Inflammatory macrophage treated with lipopolysaccharide for 4 hours (primary cell): ENCODE measurements at regions not wholly inside any gene's neighbourhood (a gene's known extent, or its start where the extent isn't known, plus 50 kb on each side); places are given as distances from the start of the nearest gene placed in this dataset.
A peak's percentile ranks its signal among the peaks of the same experiment; 100 is the strongest.

ENCODE experiments used
- DNase-seq: peaks from one replicate; pipeline ENCODE4 v3.0.0-alpha.2; 2020

DNA sequence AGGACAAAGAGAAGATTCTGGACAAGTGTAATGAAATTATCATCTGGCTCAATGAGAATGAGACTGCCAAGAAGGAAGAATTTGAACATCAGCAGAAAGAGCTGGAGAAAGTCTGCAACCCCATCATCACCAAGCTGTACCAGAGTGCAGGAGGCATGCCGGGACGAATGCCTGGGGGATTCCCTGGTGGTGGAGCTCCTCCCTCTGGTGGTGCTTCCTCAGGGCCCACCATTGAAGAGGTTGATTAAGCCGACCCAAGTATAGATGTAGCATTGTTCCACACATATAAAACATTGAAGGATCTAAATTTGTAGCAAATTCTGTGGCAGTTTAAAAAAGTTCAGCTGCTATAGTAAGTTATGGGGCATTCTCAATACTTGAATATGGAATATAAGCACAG is 174.3 kb upstream of the CCND2 start:
- DNase-seq, result no peak

- DNase-seq, result peak; percentile 56
These were observed 182.4 kb upstream of the CCND2 start for GRCh38 chr12:4091016-4091743.

DNA sequence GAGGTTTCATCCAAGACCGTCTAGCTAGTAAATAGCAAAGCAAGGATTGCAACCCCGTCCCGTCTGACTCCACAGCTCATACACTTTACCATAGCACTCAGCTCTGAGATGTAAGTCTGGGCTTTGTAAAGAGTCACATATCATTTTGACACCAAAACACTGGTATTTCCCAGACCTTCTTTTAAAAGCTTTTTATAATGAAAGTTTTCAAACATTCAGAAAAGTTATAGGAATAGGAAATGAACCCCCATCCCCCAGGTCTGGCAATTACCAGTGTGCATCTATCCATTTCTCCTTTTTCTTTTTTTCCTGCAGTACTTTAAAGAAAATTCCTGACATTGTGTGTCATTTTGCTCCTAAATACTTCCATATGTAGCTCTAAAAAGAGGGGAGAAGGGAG is 183.6 kb upstream of the CCND2 start:
- no peak for DNase-seq

- DNase-seq, result no peak
These were observed 184.4 kb upstream of the CCND2 start for GRCh38 chr12:4089121-4089606.

- DNase-seq, result no peak
These were observed 185.1 kb upstream of the CCND2 start for GRCh38 chr12:4088451-4088850.

DNA sequence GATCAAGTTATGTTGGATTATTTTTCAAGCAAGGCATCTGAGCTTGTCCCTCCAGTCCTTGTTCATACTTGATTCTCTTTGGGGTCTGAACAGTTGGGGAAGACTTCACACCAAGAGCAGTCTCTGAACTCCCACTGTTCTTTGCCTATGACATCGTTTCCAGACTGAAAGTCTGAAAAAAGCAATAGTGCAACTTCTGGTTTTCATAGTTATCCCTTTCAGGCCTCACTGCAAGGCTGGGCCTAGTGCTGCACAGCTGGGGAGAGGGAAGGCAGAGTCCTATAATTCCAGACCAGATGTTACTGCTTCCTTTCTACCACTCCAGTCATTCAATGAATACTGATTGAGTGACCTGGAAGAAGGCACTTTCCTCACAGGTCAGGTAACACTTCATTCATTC is 187.1 kb upstream of the CCND2 start:
- no peak for DNase-seq

GRCh38 chr12:4084573-4084972 is 189.0 kb upstream of the CCND2 start:
- DNase-seq, result no peak

- DNase-seq, result no peak
These were observed 190.7 kb upstream of the CCND2 start for GRCh38 chr12:4082809-4083403.

DNA sequence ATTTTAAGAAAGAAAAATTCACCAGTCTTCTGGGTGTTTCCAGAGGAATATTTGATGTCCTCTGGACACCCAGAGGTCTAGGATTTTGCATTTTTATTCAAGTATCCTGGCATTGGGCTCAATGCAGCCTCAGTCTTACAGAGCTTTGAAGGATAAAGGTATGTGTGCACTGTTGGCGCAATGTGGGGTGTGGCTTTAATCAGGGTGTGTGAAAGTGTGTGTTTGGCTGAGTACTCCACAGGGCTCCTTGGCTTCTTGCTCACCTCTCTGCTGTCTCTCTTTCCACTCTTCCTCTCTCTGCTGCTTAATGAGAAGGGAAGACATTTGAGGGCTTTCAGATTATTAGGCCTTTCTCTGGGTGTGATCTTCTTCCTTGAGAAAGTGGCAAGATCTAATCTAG is 193.3 kb upstream of the CCND2 start:
- DNase-seq, result no peak

DNA sequence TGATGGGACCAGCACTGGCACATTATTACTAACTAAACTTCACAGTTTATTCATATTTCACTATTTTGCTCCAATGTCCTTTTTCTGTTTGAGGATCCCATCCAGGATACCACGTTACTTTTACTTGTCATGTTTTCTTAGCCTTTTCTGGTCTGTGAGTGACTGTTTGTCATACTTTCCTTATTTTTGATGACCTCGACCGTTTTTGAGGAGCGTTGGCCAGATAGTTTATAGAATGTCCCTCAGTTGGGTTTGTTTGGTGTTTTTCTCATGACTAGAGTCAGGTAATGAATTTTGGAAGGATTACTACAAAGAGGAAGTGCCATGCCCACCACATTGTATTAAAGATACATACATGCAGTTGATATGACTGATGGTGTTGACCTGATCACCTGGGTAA is 199.4 kb upstream of the CCND2 start:
- no peak for DNase-seq

DNA sequence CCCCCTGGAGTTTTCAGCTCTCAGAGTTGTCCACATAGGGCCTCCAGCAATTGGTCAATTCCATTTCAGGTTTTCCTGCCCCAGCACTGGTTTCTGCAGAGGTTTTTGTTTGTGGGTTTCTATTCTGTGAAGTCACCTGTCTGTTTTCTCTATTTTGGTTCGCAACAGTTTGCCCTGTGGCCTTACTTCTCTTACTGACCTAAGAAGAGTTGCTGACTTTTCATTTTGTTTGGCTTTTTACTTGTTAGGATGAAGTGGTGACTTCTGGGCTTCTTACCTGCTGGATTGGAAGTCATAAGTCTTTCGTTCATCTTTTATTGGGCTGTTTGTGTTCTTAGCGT is 196.4 kb upstream of the PARP11 start:
- no peak for DNase-seq

DNA sequence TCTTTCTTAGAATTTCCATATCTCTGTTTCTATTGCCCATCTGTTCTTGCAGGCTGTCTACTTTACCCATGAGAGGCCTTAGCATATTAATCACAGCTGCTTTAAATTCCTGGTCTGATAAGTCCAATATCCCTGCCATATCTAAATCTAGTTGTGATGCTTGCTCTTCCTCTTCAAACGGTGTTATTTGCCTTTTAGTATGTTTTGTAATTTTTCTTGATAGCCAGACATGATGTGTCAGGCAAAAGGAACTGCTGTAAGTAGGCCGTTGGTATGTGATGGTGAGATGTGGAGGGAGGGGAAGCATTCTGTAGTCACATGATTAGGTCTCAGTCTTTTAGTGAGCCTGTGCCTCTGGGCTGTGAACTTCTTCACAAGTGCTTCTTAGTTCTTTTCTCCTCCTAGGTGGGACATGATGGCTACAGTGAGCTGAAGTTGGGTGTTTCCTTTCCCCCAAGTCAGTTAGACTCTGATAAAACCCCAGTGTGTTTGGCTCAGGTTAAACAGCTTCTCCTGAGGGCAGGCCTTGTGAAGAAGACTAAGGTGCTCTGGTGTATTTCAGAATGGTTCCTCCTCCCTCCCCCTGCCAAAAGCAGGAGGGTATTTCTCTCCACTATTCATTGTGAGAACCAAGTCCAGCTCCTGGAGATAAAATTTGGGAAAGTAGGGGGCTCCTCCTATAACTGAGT is 195.9 kb upstream of the PARP11 start:
- peak; percentile 3 for DNase-seq

- DNase-seq, result no peak
These were observed 190.8 kb upstream of the PARP11 start for GRCh38 chr12:4064008-4064407.

GRCh38 chr12:4059898-4060568 is 186.8 kb upstream of the PARP11 start:
- DNase-seq, result no peak

- no peak for DNase-seq
These were observed 184.0 kb upstream of the PARP11 start for GRCh38 chr12:4056910-4057845.

DNA sequence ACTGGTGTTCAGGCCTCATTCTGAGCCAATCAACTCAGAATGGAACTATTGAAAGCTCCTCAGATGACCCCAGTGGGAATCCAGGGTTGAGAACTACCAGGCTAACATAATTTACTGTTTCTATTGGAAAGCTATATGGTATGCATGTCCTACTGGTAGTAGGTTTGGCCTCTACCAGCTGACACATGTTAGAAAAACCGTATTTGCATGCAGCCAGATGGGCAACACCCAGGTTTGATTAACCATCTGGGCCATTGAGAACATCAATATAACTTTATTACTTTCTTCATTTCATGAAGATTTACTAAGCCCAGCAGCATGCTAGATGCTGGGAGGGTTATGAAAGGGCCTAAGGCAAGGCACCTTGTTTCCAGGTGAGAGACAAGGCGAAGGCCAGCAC is 181.4 kb upstream of the PARP11 start:
- DNase-seq, result no peak

DNA sequence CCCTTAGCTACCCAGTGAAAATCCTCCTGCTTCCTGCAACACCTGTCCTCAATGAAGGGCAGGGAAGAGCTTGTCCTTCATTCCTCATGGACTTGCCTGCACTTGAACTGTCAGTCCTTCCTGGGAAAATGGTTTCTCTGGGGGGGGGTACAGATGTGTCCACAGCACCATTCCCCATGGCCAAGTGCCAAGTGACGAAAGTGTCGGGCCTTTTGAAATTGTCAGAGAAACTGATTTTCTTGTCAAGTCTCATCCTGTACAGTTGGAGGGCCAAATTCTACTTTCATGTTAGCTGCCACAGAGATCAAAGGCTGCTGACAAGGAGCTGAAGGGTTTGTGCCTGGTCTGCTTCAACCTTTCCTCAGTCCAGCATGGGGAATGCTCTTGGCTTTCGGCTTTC is 179.5 kb upstream of the PARP11 start:
- DNase-seq, result no peak

DNA sequence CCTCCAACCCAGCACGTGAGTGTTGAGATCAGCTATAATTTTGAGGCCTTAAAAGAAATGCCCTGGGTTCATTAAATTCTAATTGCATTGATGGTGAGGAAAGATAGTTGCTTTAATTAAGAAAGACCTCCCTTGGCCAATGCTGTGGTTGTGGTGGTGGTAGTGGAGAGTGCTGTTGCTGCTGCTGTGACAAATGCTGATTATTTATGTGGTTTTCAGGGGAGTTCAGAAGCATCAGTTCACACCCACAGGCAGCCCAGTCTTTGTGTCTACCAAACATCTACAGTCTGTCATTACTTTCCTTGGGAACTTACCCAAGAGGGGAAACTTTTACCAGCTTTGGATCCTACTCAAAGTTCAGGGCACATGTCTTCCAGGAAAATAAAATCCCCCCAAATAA is 178.4 kb upstream of the PARP11 start:
- DNase-seq, result no peak

DNA sequence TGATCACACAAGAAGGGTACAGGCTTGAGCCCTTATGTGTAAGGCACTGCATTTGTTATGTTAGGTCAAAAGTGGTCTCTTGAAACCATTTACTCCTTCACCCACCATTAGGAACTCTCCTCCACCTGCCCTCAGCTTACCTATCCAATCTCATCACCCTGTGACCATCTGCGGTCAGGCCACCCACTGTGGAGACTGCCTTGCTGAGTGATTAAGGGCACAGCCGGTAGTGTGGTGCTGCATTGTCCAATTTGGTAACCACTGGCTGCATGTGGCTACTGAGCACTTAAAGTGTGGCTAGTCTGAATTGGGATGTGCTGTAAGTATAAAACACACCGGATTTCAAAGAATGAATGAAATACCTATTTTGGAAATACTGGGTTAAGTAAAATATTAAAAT is 177.1 kb upstream of the PARP11 start:
- no peak for DNase-seq

GRCh38 chr12:4049298-4050080 is 176.3 kb upstream of the PARP11 start:
- DNase-seq, result no peak

- DNase-seq, result no peak
These were observed 174.2 kb upstream of the PARP11 start for GRCh38 chr12:4047421-4047820.

GRCh38 chr12:4046495-4046840 is 173.3 kb upstream of the PARP11 start:
- DNase-seq, result no peak
